ENCODE measurements at regions not wholly inside any gene's neighbourhood (a gene's known extent, or its start where the extent isn't known, plus 50 kb on each side); places are given as distances from the start of the nearest gene placed in this dataset.

GRCh38 chr7:117836-118614, 74.3 kb upstream of the FAM20C start:
- Histone ChIP-seq H3K27me3 (ENCODE audit: low read length) (no peaks in the 10 kb centered on the region), H3K4me3 (ENCODE audit: low read length) (no peak overlapping the region), H3F3A (ENCODE audit: low read length, unreplicated experiment) (no peaks in the 10 kb centered on the region), H2AFZ (ENCODE audit: low read length) (no peak overlapping the region), H3K9ac (ENCODE audit: low read length) (no peak overlapping the region), H3K27ac (ENCODE audit: low read length) (no peak overlapping the region), H3K79me2 (ENCODE audit: low read length) (no peaks in the 10 kb centered on the region), H4K20me1 (ENCODE audit: low read length) (no peaks in the 10 kb centered on the region), H3K9me2 (replicated peaks; ENCODE audit: low read length) (no peaks in the 10 kb centered on the region), H3K4me1 (ENCODE audit: insufficient read depth, low read length) (no peaks in the 10 kb centered on the region), H3K9me3 (ENCODE audit: low read length) (0 out of 2 replicates have a peak, but pooled peaks cover 7% of the 10 kb centered on the region), H3K36me3 (ENCODE audit: low read depth, low read length) (no peaks in the 10 kb centered on the region), H3K4me2 (ENCODE audit: low read length) (no peak overlapping the region)
- ChIA-PET POLR2A (ENCODE audit: unreplicated experiment) (no interaction called here), CTCF (no interaction called here)
- no TSS peak for BruUV-seq (replicated peaks)
- TF ChIP-seq EZH2phosphoT487 (IDR thresholded peaks at IDR 0.05; ENCODE audit: borderline replicate concordance, low read length), result no peak
- TF ChIP-seq EZH2 (IDR thresholded peaks at IDR 0.05; ENCODE audit: low read length, unreplicated experiment), result no peak
- no peak for TF ChIP-seq CTCF (conservative IDR thresholded peaks at IDR 0.05; ENCODE audit: low read depth, low read length)
- intact Hi-C loops (cut with micrococcal nuclease), result no loop called here
- no peak for ATAC-seq
- no peak for DNase-seq

GRCh38 chr7:118615-119391, 73.6 kb upstream of the FAM20C start:
- no peak for ATAC-seq
- Histone ChIP-seq H3F3A (ENCODE audit: low read length, unreplicated experiment) (no peaks in the 10 kb centered on the region), H3K9me2 (replicated peaks; ENCODE audit: low read length) (no peaks in the 10 kb centered on the region), H3K27me3 (ENCODE audit: low read length) (no peaks in the 10 kb centered on the region), H4K20me1 (ENCODE audit: low read length) (no peaks in the 10 kb centered on the region), H3K4me2 (ENCODE audit: low read length) (no peak overlapping the region), H3K27ac (ENCODE audit: low read length) (no peak overlapping the region), H3K9ac (ENCODE audit: low read length) (no peak overlapping the region), H3K4me1 (ENCODE audit: insufficient read depth, low read length) (no peaks in the 10 kb centered on the region), H2AFZ (ENCODE audit: low read length) (no peak overlapping the region), H3K9me3 (ENCODE audit: low read length) (no peaks in the 10 kb centered on the region), H3K36me3 (ENCODE audit: low read depth, low read length) (no peaks in the 10 kb centered on the region), H3K79me2 (ENCODE audit: low read length) (no peaks in the 10 kb centered on the region), H3K4me3 (ENCODE audit: low read length) (no peak overlapping the region)
- POLR2A ChIA-PET (ENCODE audit: unreplicated experiment), result no interaction called here
- CTCF ChIA-PET, result no interaction called here
- intact Hi-C loops (cut with micrococcal nuclease), result no loop called here
- no peak for DNase-seq
- TF ChIP-seq CTCF (conservative IDR thresholded peaks at IDR 0.05; ENCODE audit: low read depth, low read length), result no peak
- TF ChIP-seq EZH2phosphoT487 (IDR thresholded peaks at IDR 0.05; ENCODE audit: borderline replicate concordance, low read length), result no peak
- TF ChIP-seq EZH2 (IDR thresholded peaks at IDR 0.05; ENCODE audit: low read length, unreplicated experiment), result no peak
- no TSS peak for BruUV-seq (replicated peaks)
